ENCODE measurements at regions not wholly inside any gene's neighbourhood (a gene's known extent, or its start where the extent isn't known, plus 50 kb on each side); places are given as distances from the start of the nearest gene placed in this dataset.

DNA sequence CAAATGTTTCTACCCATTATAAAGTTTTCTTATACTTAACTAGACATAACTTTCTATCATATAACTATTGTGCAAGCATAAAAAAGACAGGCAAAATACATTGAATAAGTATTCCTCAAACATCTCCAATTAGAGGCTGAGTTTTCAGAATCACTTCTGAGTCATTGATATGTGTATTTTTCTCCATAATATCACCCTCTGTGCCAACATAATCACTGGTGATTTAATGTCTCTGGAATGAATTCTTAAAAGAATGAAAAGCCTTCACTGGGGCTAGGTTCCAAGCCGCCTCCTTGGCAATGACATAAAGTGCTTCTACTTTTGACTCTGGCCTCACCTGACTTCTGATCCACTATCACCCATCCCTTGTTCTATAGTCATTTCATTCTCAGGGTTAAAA is 197.0 kb upstream of the E2F8 start:
- no peak for DNase-seq (ENCODE audit: low spot score)
- Histone ChIP-seq H3K9me3 (ENCODE audit: low read depth, low read length, poor library complexity, severe bottlenecking) (peaks cover 3% of the 10 kb centered on the region), H3K27ac (ENCODE audit: low read depth, low read length, poor library complexity, severe bottlenecking) (no peak overlapping the region), H3K4me3 (ENCODE audit: low read depth, low read length, poor library complexity, severe bottlenecking) (no peak overlapping the region), H3K36me3 (ENCODE audit: insufficient read depth, low read length, poor library complexity, severe bottlenecking) (no peaks in the 10 kb centered on the region), H3K4me1 (ENCODE audit: insufficient read depth, low read length, poor library complexity, severe bottlenecking) (no peaks in the 10 kb centered on the region), H3K27me3 (replicated peaks; ENCODE audit: insufficient read depth, low read depth, low read length, poor library complexity) (no peaks in the 10 kb centered on the region)
- TF ChIP-seq CTCF (conservative IDR thresholded peaks at IDR 0.05; ENCODE audit: low read depth, low read length), result no peak
- no peak for TF ChIP-seq EZH2 (IDR thresholded peaks at IDR 0.05; ENCODE audit: borderline replicate concordance, low read depth, low read length, poor library complexity, severe bottlenecking)
- CTCF ChIA-PET, result no interaction called here
- POLR2A ChIA-PET (ENCODE audit: low non-redundant PET), result no interaction called here
- intact Hi-C loops (cut with micrococcal nuclease; ENCODE audit: unreplicated experiment), result no loop called here
- BruUV-seq (replicated peaks), result no TSS peak

DNA sequence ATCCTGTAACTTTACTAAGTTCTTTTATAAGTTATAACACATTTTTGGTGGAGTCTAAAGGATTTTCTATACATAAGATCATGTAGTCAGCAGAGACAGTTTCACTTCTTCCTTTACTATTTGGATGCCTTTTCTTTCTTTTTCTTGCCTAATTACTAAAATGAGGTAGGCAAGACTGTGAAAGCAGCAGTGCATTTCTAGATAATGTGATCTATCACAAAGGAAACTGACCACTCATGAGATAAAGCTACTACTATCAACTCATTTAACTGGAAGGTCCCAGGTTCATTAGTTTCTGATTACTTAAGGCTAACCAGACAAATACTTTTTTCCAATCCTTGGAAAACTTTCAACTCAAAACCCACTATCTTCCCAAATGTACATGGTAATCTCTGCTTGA is 196.2 kb upstream of the E2F8 start:
- H3K36me3 ChIP-seq (ENCODE audit: insufficient read depth, low read length, poor library complexity, severe bottlenecking), result no peaks in the 10 kb centered on the region
- H3K27ac ChIP-seq (ENCODE audit: low read depth, low read length, poor library complexity, severe bottlenecking), result no peak overlapping the region
- intact Hi-C loops (cut with micrococcal nuclease; ENCODE audit: unreplicated experiment), result no loop called here
- ChIA-PET CTCF (no interaction called here), POLR2A (ENCODE audit: low non-redundant PET) (no interaction called here)
- H3K27me3 ChIP-seq (replicated peaks; ENCODE audit: insufficient read depth, low read depth, low read length, poor library complexity), result no peaks in the 10 kb centered on the region
- H3K9me3 ChIP-seq (ENCODE audit: low read depth, low read length, poor library complexity, severe bottlenecking), result peaks cover 3% of the 10 kb centered on the region
- no peaks in the 10 kb centered on the region for H3K4me1 ChIP-seq (ENCODE audit: insufficient read depth, low read length, poor library complexity, severe bottlenecking)
- no peak overlapping the region for H3K4me3 ChIP-seq (ENCODE audit: low read depth, low read length, poor library complexity, severe bottlenecking)
- TF ChIP-seq EZH2 (IDR thresholded peaks at IDR 0.05; ENCODE audit: borderline replicate concordance, low read depth, low read length, poor library complexity, severe bottlenecking), result no peak
- no peak for TF ChIP-seq CTCF (conservative IDR thresholded peaks at IDR 0.05; ENCODE audit: low read depth, low read length)
- DNase-seq (ENCODE audit: low spot score), result no peak
- no TSS peak for BruUV-seq (replicated peaks)

DNA sequence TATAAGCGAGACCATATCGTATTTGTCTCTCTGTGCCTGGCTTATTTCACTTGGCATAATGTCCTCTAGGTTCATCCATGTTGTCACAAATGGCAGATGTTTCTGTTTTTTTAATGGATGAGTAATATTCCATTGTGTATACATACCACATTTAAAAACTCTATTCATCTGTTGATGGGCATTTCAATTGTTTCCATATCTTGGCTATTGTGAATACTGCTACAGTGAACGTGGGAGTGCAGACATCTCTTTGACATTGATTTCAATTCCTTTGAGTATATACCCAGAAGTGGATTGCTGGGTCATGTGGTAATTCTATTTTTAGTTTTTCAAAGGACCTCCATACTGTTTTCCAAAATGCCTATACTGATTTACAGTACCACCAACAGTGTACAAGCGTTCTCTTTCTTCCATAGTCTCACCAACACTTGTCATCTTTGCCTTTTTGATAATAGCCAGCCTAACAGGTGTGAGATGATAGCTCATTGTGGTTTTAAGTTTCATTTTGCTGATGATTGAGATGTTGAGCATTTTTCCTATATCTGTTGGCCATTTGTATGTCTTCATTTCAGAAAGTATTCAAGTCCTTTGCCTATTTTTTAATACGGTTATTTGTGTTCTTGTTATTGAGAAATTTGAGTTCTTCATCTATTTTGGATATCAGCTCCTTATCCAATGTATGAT is 194.7 kb upstream of the E2F8 start:
- TF ChIP-seq CTCF (conservative IDR thresholded peaks at IDR 0.05; ENCODE audit: low read depth, low read length) (no peak), EZH2 (IDR thresholded peaks at IDR 0.05; ENCODE audit: borderline replicate concordance, low read depth, low read length, poor library complexity, severe bottlenecking) (no peak)
- intact Hi-C loops (cut with micrococcal nuclease; ENCODE audit: unreplicated experiment), result no loop called here
- ChIA-PET POLR2A (ENCODE audit: low non-redundant PET) (no interaction called here), CTCF (no interaction called here)
- Histone ChIP-seq H3K27me3 (replicated peaks; ENCODE audit: insufficient read depth, low read depth, low read length, poor library complexity) (no peaks in the 10 kb centered on the region), H3K27ac (ENCODE audit: low read depth, low read length, poor library complexity, severe bottlenecking) (no peak overlapping the region), H3K4me3 (ENCODE audit: low read depth, low read length, poor library complexity, severe bottlenecking) (no peak overlapping the region), H3K9me3 (ENCODE audit: low read depth, low read length, poor library complexity, severe bottlenecking) (peaks cover 3% of the 10 kb centered on the region), H3K36me3 (ENCODE audit: insufficient read depth, low read length, poor library complexity, severe bottlenecking) (no peaks in the 10 kb centered on the region), H3K4me1 (ENCODE audit: insufficient read depth, low read length, poor library complexity, severe bottlenecking) (no peaks in the 10 kb centered on the region)
- no peak for DNase-seq (ENCODE audit: low spot score)
- no TSS peak for BruUV-seq (replicated peaks)

Data from A673 (cell line).